Activated T-helper 1 cell treated with anti-CD3 and anti-CD28 coated beads, Interleukin-12 subunit alpha, Interleukin-12 subunit beta, Interleukin-2, Interleukin-4 antibody, amounts not matched to agents 30 ng/mL and 10 ng/mL and 1 ng/mL, durations not matched to agents 14 hours and 24 hours and 36 hours (primary cell): ENCODE measurements at regions not wholly inside any gene's neighbourhood (a gene's known extent, or its start where the extent isn't known, plus 50 kb on each side); places are given as distances from the start of the nearest gene placed in this dataset.
"Not testable (repeated sequence)": the region's sequence is repeated elsewhere in the genome, so short reads cannot be mapped to it uniquely, and the experiment has no call there.

Source experiments
- DNase-seq: peaks from one replicate; pipeline ENCODE4 v3.0.0; 2021; ENCODE audit warnings: low spot score
- H3K27ac Mint-ChIP-seq: one replicate; pipeline ENCODE4 v1.8.0; 2021; ENCODE audit warnings: mild to moderate bottlenecking, mixed read lengths
- H3K27me3 Mint-ChIP-seq: one replicate; pipeline ENCODE4 v1.8.0; 2022; ENCODE audit warnings: mild to moderate bottlenecking, moderate library complexity, mixed read lengths; ENCODE audit not compliant: insufficient read depth
- H3K36me3 Mint-ChIP-seq: one replicate; pipeline ENCODE4 v1.8.0; 2021; ENCODE audit warnings: low read depth, mixed read lengths
- H3K4me1 Mint-ChIP-seq: one replicate; pipeline ENCODE4 v1.8.0; 2021; ENCODE audit warnings: low read depth, mixed read lengths
- H3K4me3 Mint-ChIP-seq: one replicate; pipeline ENCODE4 v1.8.0; 2021; ENCODE audit warnings: mild to moderate bottlenecking, moderate library complexity, mixed read lengths
- H3K9me3 Mint-ChIP-seq: one replicate; pipeline ENCODE4 v1.8.0; 2021; ENCODE audit warnings: mixed read lengths
- intact Hi-C: fragments of 100-400 bp; cut with micrococcal nuclease; formaldehyde crosslinking; loops from one replicate; pipeline ENCODE4 v1.15.1; 2024

DNA sequence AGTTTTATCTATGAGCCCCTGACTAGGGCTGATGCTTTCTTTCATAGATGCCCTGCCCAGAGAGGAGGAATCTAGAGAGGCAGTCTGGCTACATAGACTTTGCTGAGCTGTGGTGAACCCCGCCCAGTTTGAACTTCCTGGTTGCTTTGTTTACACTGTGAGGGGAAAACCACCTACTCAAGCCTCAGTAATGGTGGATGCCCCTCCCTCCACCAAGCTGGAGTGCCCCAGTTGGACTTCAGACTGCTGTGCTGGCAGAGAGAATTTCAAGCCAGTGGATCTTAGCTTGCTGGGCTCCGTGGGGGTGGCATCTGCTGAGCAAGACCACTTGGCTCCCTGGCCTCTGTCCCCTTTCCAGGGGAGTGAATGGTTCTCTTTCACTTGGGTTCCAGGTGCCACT is 792.3 kb upstream of the MANEA start:
- peak; percentile 6 for DNase-seq
- H3K4me1 Mint-ChIP-seq, H3K27me3 Mint-ChIP-seq, H3K27ac Mint-ChIP-seq, H3K4me3 Mint-ChIP-seq, intact Hi-C loops, H3K36me3 Mint-ChIP-seq: not testable (repeated sequence)
- peaks cover 22% of the 10 kb centered on the region for H3K9me3 Mint-ChIP-seq

- Mint-ChIP-seq H3K27ac (no peak overlapping the region), H3K9me3 (no peaks in the 10 kb centered on the region), H3K36me3 (no peaks in the 10 kb centered on the region), H3K27me3 (no peaks in the 10 kb centered on the region), H3K4me1 (no peaks in the 10 kb centered on the region), H3K4me3 (no peak overlapping the region)
- intact Hi-C loops: no loop called here
- DNase-seq: no peak
These were observed 808.1 kb upstream of the MANEA start for GRCh38 chr6:94769197-94769596.

GRCh38 chr6:94751641-94752329 is 825.5 kb upstream of the MANEA start:
- H3K9me3 Mint-ChIP-seq: peaks cover 8% of the 10 kb centered on the region
- no peaks in the 10 kb centered on the region for H3K4me1 Mint-ChIP-seq
- DNase-seq: no peak
- no peak overlapping the region for H3K27ac Mint-ChIP-seq
- peaks cover 3% of the 10 kb centered on the region for H3K27me3 Mint-ChIP-seq
- H3K4me3 Mint-ChIP-seq: no peak overlapping the region
- H3K36me3 Mint-ChIP-seq: no peaks in the 10 kb centered on the region
- intact Hi-C loops: no loop called here

- DNase-seq: no peak
- H3K4me3 Mint-ChIP-seq: no peak overlapping the region
- intact Hi-C loops: no loop called here
- H3K27ac Mint-ChIP-seq: no peak overlapping the region
- no peaks in the 10 kb centered on the region for H3K27me3 Mint-ChIP-seq
- peaks cover 10% of the 10 kb centered on the region for H3K9me3 Mint-ChIP-seq
- H3K36me3 Mint-ChIP-seq: no peaks in the 10 kb centered on the region
- H3K4me1 Mint-ChIP-seq: no peaks in the 10 kb centered on the region
These were observed 841.1 kb upstream of the MANEA start for GRCh38 chr6:94736236-94736635.

GRCh38 chr6:94735270-94735669 is 842.1 kb upstream of the MANEA start:
- Mint-ChIP-seq H3K4me1 (no peaks in the 10 kb centered on the region), H3K4me3 (no peak overlapping the region), H3K36me3 (no peaks in the 10 kb centered on the region), H3K27me3 (no peaks in the 10 kb centered on the region), H3K27ac (no peak overlapping the region), H3K9me3 (peaks cover 10% of the 10 kb centered on the region)
- intact Hi-C loops: no loop called here
- DNase-seq: no peak

- no peaks in the 10 kb centered on the region for H3K36me3 Mint-ChIP-seq
- H3K9me3 Mint-ChIP-seq: peaks cover 10% of the 10 kb centered on the region
- no peak for DNase-seq
- H3K4me1 Mint-ChIP-seq: no peaks in the 10 kb centered on the region
- no peak overlapping the region for H3K4me3 Mint-ChIP-seq
- no peaks in the 10 kb centered on the region for H3K27me3 Mint-ChIP-seq
- intact Hi-C loops: no loop called here
- H3K27ac Mint-ChIP-seq: no peak overlapping the region
These were observed 842.6 kb upstream of the MANEA start for GRCh38 chr6:94734751-94735150.

- Mint-ChIP-seq H3K36me3 (no peaks in the 10 kb centered on the region), H3K27ac (no peak overlapping the region), H3K4me1 (no peaks in the 10 kb centered on the region), H3K9me3 (peaks cover 16% of the 10 kb centered on the region), H3K27me3 (no peaks in the 10 kb centered on the region), H3K4me3 (no peak overlapping the region)
- DNase-seq: no peak
- intact Hi-C loops: no loop called here
These were observed 844.3 kb upstream of the MANEA start for GRCh38 chr6:94733066-94733465.

- DNase-seq: no peak
- Mint-ChIP-seq H3K36me3 (no peaks in the 10 kb centered on the region), H3K4me1 (no peaks in the 10 kb centered on the region), H3K4me3 (no peak overlapping the region), H3K27me3 (no peaks in the 10 kb centered on the region), H3K9me3 (peaks cover 19% of the 10 kb centered on the region), H3K27ac (no peak overlapping the region)
- intact Hi-C loops: no loop called here
These were observed 849.6 kb upstream of the MANEA start for GRCh38 chr6:94727710-94728109.

DNA sequence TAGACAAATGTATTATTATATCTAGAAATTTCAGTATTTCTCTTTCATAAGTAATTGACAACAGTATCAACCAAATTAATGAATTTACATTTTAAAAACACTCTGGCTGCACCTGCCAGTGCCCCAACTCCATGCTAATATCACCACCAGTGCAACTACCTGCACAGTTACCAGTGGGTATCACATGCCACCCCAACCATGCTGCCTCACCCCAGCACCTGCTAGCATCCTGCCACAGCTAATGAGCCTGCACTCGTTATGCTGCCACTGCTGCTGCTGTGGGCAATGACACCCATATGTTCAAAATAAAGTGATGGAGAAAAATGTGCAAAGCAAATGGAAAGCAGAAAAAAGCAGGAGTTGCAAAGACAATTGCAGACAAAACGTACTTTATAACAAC is 855.9 kb upstream of the MANEA start:
- no peak overlapping the region for H3K4me3 Mint-ChIP-seq
- H3K27me3 Mint-ChIP-seq: no peaks in the 10 kb centered on the region
- H3K27ac Mint-ChIP-seq: no peak overlapping the region
- intact Hi-C loops: no loop called here
- H3K36me3 Mint-ChIP-seq: no peaks in the 10 kb centered on the region
- no peak for DNase-seq
- H3K4me1 Mint-ChIP-seq: no peaks in the 10 kb centered on the region
- H3K9me3 Mint-ChIP-seq: peaks cover 11% of the 10 kb centered on the region

GRCh38 chr6:94713446-94713845 is 863.9 kb upstream of the MANEA start:
- no peak overlapping the region for H3K4me3 Mint-ChIP-seq
- no peak for DNase-seq
- H3K27me3 Mint-ChIP-seq: no peaks in the 10 kb centered on the region
- intact Hi-C loops: no loop called here
- H3K36me3 Mint-ChIP-seq: no peaks in the 10 kb centered on the region
- no peak overlapping the region for H3K27ac Mint-ChIP-seq
- no peaks in the 10 kb centered on the region for H3K4me1 Mint-ChIP-seq
- no peaks in the 10 kb centered on the region for H3K9me3 Mint-ChIP-seq

DNA sequence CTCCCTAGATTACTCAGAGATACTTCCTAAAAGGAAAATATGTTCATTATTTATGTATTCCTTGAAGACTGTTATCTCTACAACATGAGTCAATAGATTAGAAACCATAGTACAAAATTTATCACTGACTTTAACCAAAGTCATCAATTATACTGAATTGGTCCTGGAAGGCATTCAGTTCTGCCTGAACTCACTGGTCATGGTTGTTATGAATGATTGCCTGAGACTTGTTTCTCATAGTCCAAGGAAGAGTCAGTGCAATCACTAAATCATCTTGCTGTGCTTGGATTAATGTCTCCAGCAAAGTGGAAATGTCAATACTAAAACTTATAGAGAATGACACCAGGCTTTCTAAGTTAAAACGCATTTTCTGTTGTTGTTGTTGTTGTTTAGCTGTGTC is 878.6 kb upstream of the MANEA start:
- Mint-ChIP-seq H3K27me3 (no peaks in the 10 kb centered on the region), H3K4me3 (no peak overlapping the region), H3K27ac (no peak overlapping the region), H3K36me3 (no peaks in the 10 kb centered on the region), H3K4me1 (no peaks in the 10 kb centered on the region), H3K9me3 (no peaks in the 10 kb centered on the region)
- intact Hi-C loops: no loop called here
- DNase-seq: no peak

DNA sequence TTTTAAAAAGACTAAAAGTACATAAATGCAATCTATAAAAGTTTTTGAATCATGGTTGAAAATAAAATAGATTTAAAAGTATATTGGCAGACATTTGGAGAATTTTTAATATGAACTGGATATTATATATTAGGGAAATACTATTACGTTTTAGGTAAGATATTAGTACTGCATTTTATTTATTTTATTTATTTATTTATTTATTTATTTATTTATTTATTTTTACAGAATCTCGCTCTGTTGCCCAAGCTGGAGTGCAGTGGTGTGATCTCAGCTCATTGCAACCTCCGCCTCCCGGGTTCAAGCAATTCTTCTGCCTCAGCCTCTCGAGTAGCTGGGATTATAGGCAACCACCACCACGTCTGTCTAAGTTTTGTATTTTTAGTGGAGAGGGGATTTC is 890.1 kb upstream of the MANEA start:
- H3K27ac Mint-ChIP-seq, intact Hi-C loops, H3K4me1 Mint-ChIP-seq, H3K36me3 Mint-ChIP-seq, H3K27me3 Mint-ChIP-seq, H3K9me3 Mint-ChIP-seq, DNase-seq, H3K4me3 Mint-ChIP-seq: not testable (repeated sequence)

DNA sequence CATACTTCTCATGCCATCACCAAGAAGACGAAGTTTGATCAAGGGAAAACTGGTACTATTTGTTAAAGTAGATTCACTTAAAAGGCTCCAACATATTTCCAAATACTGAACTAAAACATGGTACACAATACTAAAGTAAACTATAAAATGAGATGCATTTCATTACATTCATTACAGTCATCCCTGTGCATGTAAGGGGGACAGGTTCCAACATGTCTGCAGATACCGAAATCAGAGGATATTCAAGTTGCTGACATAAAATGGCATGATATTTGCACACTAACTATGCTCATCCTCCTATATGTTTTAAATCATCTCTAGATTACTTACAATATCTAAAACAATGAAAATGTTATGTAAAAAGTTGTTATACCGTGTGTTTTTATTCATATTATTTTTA is 893.9 kb upstream of the MANEA start:
- Mint-ChIP-seq H3K4me3 (no peak overlapping the region), H3K4me1 (no peaks in the 10 kb centered on the region), H3K9me3 (no peaks in the 10 kb centered on the region), H3K27me3 (no peaks in the 10 kb centered on the region), H3K27ac (no peak overlapping the region), H3K36me3 (no peaks in the 10 kb centered on the region)
- DNase-seq: no peak
- intact Hi-C loops: no loop called here

DNA sequence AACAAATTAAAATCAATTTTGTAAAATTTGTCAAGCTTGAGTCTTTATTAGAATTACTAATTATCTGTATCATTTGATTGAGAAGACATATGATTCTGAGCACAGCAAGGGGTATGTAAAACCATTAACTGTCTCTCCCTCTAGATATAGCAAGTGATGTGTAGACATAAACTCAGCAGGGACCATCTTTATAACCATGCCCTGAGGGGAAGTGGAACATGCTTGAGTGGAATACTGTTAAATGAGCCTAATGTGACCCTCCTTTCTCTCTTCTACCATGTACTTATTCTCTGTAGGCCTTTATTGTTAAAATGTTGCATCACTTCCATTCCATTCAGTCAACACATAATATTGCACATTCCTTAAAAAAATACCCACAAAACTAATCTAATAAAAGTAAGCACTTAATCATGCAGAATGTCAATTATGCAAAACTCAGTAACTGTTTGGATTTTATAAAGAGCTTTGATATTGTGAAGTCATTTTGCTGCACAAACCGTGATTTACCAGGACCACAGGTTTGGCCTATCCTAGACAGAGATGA is 896.6 kb upstream of the MANEA start:
- Mint-ChIP-seq H3K4me1 (no peaks in the 10 kb centered on the region), H3K27me3 (no peaks in the 10 kb centered on the region), H3K4me3 (no peak overlapping the region), H3K36me3 (no peaks in the 10 kb centered on the region), H3K9me3 (no peaks in the 10 kb centered on the region), H3K27ac (no peak overlapping the region)
- intact Hi-C loops: no loop called here
- DNase-seq: no peak
